Neural progenitor cell (in vitro differentiated cells): ENCODE measurements at regions not wholly inside any gene's neighbourhood (a gene's known extent, or its start where the extent isn't known, plus 50 kb on each side); places are given as distances from the start of the nearest gene placed in this dataset.

Source experiments
- DNase-seq: peaks from one replicate; pipeline ENCODE4 v3.0.0-alpha.2; 2016; ENCODE audit warnings: low spot score
- H2AFZ ChIP-seq: fragments of 200-600 bp; sonication (generic); replicated peaks from 2 replicates; pipeline ENCODE4 v1.6.1; 2016; ENCODE audit warnings: antibody characterized with exemption
- H3F3A ChIP-seq: fragments of 200-600 bp; sonication (generic); 2 replicates; pipeline ENCODE4 v1.6.1; 2016; ENCODE audit warnings: antibody characterized with exemption, low read depth
- H3K27ac ChIP-seq: fragments of 200-600 bp; sonication (generic); 2 replicates; pipeline ENCODE4 v1.5.1; 2016; ENCODE audit warnings: mild to moderate bottlenecking
- H3K27me3 ChIP-seq: fragments of 200-600 bp; sonication (generic); 2 replicates; pipeline ENCODE4 v1.6.1; 2016; ENCODE audit warnings: mild to moderate bottlenecking, moderate library complexity
- H3K36me3 ChIP-seq: fragments of 200-600 bp; sonication (generic); 2 replicates; pipeline ENCODE4 v1.5.1; 2016
- H3K4me1 ChIP-seq: fragments of 200-600 bp; sonication (generic); 2 replicates; pipeline ENCODE4 v1.6.1; 2016; ENCODE audit warnings: mixed run types
- H3K4me2 ChIP-seq: fragments of 200-600 bp; sonication (generic); 2 replicates; pipeline ENCODE4 v1.6.1; 2016
- H3K4me3 ChIP-seq: fragments of 200-600 bp; sonication (generic); 2 replicates; pipeline ENCODE4 v1.5.1; 2016
- H3K79me2 ChIP-seq: fragments of 200-600 bp; sonication (generic); 2 replicates; pipeline ENCODE4 v1.6.1; 2016; ENCODE audit warnings: low read depth
- H3K9ac ChIP-seq: fragments of 200-600 bp; sonication (generic); 2 replicates; pipeline ENCODE4 v1.6.1; 2016
- H3K9me3 ChIP-seq: fragments of 200-600 bp; sonication (generic); 2 replicates; pipeline ENCODE4 v1.5.1; 2016; ENCODE audit warnings: low read depth
- H4K20me1 ChIP-seq: fragments of 200-600 bp; sonication (generic); 2 replicates; pipeline ENCODE4 v1.6.1; 2016; ENCODE audit warnings: low read depth
- H3K27ac Mint-ChIP-seq: 3 replicates; pipeline ENCODE4 v1.8.0; 2021; ENCODE audit warnings: mixed read lengths
- H3K27me3 Mint-ChIP-seq: 2 replicates; pipeline ENCODE4 v1.8.0; 2022; ENCODE audit warnings: low read depth, mild to moderate bottlenecking, inconsistent platforms, moderate library complexity, mixed read lengths; ENCODE audit not compliant: insufficient read depth
- H3K36me3 Mint-ChIP-seq: 3 replicates; pipeline ENCODE4 v1.8.0; 2021; ENCODE audit warnings: mixed read lengths
- H3K4me1 Mint-ChIP-seq: 3 replicates; pipeline ENCODE4 v1.8.0; 2021; ENCODE audit warnings: mixed read lengths
- H3K4me3 Mint-ChIP-seq: 3 replicates; pipeline ENCODE4 v1.8.0; 2021; ENCODE audit warnings: mild to moderate bottlenecking, moderate library complexity, mixed read lengths
- H3K9me3 Mint-ChIP-seq: 3 replicates; pipeline ENCODE4 v1.8.0; 2020; ENCODE audit warnings: mixed read lengths
- CTCF ChIP-seq: fragments of 200-600 bp; sonication (generic); IDR thresholded peaks from 2 replicates; pipeline ENCODE4 v1.5.1; 2017; ENCODE audit warnings: antibody characterized with exemption, mild to moderate bottlenecking
- EZH2 ChIP-seq: fragments of 200-600 bp; sonication (generic); IDR thresholded peaks from 2 replicates; pipeline ENCODE4 v1.6.1; 2017; ENCODE audit warnings: antibody characterized with exemption, mild to moderate bottlenecking, moderate library complexity
- EZH2phosphoT487 ChIP-seq: fragments of 200-600 bp; sonication (generic); IDR thresholded peaks from 2 replicates; pipeline ENCODE4 v1.6.1; 2017; ENCODE audit warnings: antibody characterized with exemption

GRCh38 chr13:34066344-34066743 is 248.4 kb downstream of the RFC3 start:
- Histone ChIP-seq H2AFZ (no peak overlapping the region), H4K20me1 (no peaks in the 10 kb centered on the region), H3K27me3 (no peaks in the 10 kb centered on the region), H3K4me2 (no peak overlapping the region), H3K79me2 (no peaks in the 10 kb centered on the region), H3K36me3 (no peaks in the 10 kb centered on the region), H3K4me3 (no peak overlapping the region), H3K27ac (no peak overlapping the region), H3K9ac (no peak overlapping the region), H3K4me1 (peaks cover 11% of the 10 kb centered on the region), H3K9me3 (no peaks in the 10 kb centered on the region), H3F3A (no peaks in the 10 kb centered on the region)
- Mint-ChIP-seq H3K36me3 (no peaks in the 10 kb centered on the region), H3K4me1 (peaks cover 29% of the 10 kb centered on the region), H3K27me3 (no peaks in the 10 kb centered on the region), H3K9me3 (peaks cover 6% of the 10 kb centered on the region), H3K4me3 (no peak overlapping the region), H3K27ac (peak overlapping the region; percentile 30)
- TF ChIP-seq CTCF: no peak
- no peak for TF ChIP-seq EZH2
- TF ChIP-seq EZH2phosphoT487: no peak
- no peak for DNase-seq

DNA sequence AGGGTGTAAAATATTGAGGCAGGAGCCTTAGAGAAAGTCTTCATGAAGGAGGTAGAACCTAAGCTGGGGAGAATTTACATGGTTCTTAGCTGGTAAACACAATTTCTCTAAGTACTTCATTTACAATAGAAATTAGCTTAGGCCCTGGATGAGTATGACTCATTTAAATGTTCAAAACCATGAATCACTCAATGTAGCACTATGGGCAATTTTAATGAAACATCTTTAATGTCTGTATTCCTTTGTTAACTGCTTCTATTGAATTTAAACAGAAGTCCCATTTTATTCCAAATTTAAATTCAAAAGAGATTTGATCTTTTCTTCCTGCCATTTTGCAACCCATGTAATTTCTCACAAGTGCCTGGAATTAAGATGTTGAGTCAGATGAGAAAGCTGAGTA is 252.1 kb downstream of the RFC3 start:
- Histone ChIP-seq H3K4me2 (no peak overlapping the region), H3K9ac (no peak overlapping the region), H3K9me3 (no peaks in the 10 kb centered on the region), H3F3A (no peaks in the 10 kb centered on the region), H3K4me3 (no peak overlapping the region), H3K27me3 (no peaks in the 10 kb centered on the region), H3K36me3 (no peaks in the 10 kb centered on the region), H3K27ac (no peak overlapping the region), H3K4me1 (peaks cover 3% of the 10 kb centered on the region), H4K20me1 (no peaks in the 10 kb centered on the region), H2AFZ (no peak overlapping the region), H3K79me2 (no peaks in the 10 kb centered on the region)
- Mint-ChIP-seq H3K4me1 (peaks cover 20% of the 10 kb centered on the region), H3K27me3 (no peaks in the 10 kb centered on the region), H3K36me3 (no peaks in the 10 kb centered on the region), H3K9me3 (peaks cover 8% of the 10 kb centered on the region), H3K4me3 (no peak overlapping the region), H3K27ac (no peak overlapping the region)
- TF ChIP-seq EZH2 (no peak), CTCF (no peak), EZH2phosphoT487 (no peak)
- no peak for DNase-seq

GRCh38 chr13:34070544-34071303 is 252.8 kb downstream of the RFC3 start:
- H3K27me3 Mint-ChIP-seq: no peaks in the 10 kb centered on the region
- peaks cover 16% of the 10 kb centered on the region for H3K4me1 Mint-ChIP-seq
- no peaks in the 10 kb centered on the region for H3K27me3 ChIP-seq
- H3K36me3 Mint-ChIP-seq: no peaks in the 10 kb centered on the region
- no peak overlapping the region for H3K4me3 ChIP-seq
- no peak overlapping the region for H3K27ac Mint-ChIP-seq
- H3K4me2 ChIP-seq: no peak overlapping the region
- H3K27ac ChIP-seq: no peak overlapping the region
- DNase-seq: no peak
- no peak for TF ChIP-seq CTCF
- no peak for TF ChIP-seq EZH2phosphoT487
- TF ChIP-seq EZH2: no peak
- H3K9me3 Mint-ChIP-seq: peaks cover 8% of the 10 kb centered on the region
- H3K79me2 ChIP-seq: no peaks in the 10 kb centered on the region
- no peaks in the 10 kb centered on the region for H3K4me1 ChIP-seq
- H3K9me3 ChIP-seq: no peaks in the 10 kb centered on the region
- H2AFZ ChIP-seq: no peak overlapping the region
- no peaks in the 10 kb centered on the region for H4K20me1 ChIP-seq
- H3K4me3 Mint-ChIP-seq: no peak overlapping the region
- no peaks in the 10 kb centered on the region for H3F3A ChIP-seq
- no peak overlapping the region for H3K9ac ChIP-seq
- H3K36me3 ChIP-seq: no peaks in the 10 kb centered on the region
